ENCODE measurements at regions not wholly inside any gene's neighbourhood (a gene's known extent, or its start where the extent isn't known, plus 50 kb on each side); places are given as distances from the start of the nearest gene placed in this dataset.

DNA sequence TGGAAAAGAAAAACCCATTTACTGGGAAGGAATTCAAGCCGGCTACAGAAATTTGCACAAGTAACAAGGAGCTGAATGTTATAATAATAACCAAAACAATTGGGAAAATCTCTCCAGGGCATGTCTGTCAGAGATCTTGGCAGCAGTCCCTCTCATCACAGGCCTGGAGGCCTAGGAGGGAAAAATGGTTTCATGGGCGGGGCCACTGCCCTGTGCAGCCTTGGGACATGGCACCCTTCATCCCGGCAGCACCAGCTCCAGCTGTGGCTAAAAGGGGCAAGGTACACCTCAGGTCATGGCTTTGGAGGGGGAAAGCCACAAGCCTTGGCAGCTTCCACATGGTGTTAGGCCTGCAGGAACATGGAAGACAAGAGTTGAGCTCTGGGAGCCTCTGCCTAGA is 513.1 kb upstream of the CNKSR2 start:
- DNase-seq, result no peak

DNA sequence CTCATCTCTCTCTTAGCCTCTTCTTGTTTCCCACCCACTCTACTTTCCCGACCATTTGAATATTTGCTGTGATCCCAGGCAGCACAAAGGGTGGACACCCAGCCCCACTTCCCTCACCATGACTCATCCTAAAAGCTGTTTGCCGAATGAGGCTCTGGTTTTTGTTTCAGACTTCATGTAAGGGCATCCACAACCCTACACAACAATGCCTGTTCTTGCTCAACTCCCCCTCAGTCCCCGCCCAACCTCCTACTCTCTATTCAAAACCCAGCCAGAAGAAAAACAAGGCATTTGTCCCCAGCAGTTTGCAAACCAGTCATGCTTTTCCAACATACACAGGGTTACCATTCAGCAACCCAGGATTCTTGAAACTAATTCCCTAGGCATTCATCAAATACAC is 516.5 kb upstream of the CNKSR2 start:
- DNase-seq, result no peak

DNA sequence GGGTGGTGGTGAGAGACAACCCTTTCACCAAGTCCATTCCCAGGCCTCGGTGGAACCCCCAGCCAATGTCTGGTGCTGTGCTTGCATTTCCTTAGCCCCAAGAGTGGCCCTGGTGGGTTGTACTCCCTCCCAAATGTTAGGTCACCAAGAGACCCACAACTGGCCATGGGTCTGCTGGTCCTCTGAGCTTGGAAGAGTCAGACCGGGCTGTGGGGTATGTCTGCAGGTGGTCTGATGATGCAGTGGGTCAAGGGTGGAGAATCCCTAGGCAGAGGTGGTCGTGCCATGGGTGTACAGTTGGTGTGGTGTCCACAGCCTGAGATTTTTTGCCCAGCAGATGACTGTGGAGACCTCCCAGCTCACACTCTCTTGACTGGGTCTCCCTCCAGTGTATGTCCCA is 535.7 kb upstream of the CNKSR2 start:
- DNase-seq, result no peak

DNA sequence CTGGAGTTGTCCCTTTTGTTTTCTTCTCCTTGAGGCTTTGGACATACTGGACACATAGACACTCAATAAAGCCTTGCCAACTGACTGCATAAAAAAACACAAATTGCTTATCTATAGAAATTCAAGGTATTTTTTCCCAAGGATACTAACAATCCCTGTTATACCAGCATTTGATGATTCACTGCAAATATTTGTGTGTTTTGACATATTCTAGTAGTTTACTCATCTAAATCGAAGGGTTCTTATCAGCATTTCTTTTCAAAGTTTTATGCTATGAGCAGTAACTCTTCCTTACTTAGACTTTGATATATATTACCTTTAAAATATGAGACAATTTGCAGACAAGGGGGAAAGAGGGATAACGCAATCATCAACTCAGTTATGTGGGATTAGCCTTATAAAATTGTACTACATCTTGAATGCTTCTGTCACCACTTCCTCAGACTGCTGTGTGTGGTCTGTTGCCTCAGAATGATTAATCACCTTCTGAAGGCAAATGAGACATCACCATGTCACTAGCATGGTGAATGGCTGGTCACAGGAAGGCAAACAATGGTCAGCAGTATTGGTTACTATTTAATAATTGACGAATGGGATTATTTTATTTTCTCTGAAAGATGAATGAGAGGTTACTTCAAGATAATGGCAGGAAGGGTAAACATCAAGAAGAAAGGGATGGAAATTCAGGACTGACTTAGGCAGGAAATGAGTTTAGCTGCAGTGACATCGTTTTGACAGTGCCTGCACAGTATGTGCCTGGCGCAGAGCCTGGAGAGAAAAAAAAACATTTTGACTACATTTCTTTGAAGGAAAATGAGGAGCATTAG is 544.3 kb upstream of the CNKSR2 start:
- no peak for DNase-seq

DNA sequence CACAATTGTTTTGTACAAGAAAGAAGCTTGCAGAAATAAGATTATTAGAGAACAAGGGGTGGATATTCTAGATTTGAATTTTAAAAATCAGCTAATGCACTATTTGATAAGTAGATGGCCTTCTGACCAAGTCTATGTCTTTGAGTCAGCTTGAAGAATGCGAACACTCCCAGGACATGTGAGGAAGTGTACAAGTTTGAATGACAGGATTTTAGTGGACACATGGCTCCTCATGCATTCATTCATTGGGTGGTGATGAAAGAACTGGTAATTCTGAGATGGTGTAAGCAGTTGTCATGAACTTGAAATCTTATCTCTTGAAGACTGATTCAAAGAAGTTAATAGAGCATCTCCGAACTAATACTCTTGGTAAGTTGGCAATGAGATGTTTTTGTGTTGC is 548.2 kb upstream of the CNKSR2 start:
- DNase-seq, result no peak

DNA sequence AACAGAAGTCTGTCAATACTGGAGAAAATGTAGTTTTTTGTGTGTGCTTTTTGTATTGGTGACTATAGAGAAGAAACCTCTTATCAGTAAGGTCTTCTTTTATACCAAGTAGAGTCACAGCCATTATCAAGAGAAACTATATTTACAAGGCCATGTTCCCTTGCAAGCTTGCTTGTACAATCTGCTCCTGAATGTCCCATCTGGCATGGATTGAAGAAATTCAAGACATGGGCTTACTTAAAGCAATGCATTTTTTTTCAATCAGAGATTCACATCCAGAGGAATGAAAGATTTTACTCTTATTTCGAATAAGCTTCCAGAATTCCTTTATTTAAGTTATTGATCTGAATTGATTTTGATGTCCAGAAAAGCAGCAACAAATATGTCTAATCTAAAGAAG is 537.3 kb upstream of the RPS6KA3 start:
- no peak for DNase-seq

DNA sequence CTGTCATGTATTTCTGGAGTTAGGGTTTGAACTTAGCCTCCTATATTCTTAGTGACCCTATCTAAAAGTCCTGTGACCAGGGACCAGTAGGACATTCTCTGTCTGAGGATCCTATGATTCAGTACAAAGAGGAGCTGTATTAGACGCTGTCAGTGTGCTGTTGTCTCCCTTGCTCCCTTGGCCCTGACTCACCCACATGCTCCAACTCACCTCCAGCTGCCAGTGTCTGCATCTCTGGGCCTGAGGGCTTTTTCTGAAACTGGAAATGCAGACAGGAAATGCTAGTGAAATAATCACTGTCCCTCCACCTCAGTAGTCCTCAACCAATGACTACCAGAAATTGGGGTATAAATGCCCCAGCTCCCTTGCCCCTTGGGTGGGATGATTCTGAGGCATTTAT is 535.3 kb upstream of the RPS6KA3 start:
- no peak for DNase-seq

DNA sequence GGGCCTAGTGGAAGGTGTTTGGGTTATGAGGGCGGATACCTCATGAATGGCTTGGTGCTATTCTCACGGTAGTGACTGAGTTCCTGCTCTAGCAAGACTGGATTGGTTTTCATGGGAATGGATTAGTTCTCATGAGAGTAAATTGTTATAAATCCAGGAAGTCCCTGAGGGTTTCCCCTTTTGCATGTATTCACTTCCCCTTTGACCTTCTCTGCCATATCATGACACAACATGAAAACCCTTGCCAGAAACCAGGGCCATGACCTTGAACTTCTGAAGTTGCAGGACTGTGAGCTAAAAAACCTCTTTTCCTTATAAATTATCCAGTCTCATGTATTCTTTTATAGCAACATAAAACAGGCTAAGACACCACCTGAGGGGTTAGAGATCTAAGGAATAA is 529.7 kb upstream of the RPS6KA3 start:
- DNase-seq, result no peak

DNA sequence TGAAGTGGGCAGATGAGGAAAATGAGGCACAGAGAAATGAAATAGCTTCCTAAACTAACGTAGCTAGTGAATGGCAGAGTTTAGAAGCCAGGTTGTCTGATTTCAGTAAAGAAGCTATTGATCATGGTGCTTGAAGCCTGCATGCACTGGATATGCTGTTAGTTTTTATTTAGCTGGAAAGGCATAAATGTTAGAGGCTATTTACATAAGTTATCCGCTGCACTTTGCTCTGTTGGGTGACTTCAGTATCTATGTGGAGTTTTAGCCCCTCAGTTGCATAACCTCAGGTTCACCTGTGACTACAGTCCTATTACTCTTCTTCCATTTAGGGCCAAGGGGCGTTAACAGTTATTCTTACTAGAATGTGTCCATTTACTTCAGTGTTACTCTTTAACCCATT is 522.4 kb upstream of the RPS6KA3 start:
- DNase-seq, result no peak

DNA sequence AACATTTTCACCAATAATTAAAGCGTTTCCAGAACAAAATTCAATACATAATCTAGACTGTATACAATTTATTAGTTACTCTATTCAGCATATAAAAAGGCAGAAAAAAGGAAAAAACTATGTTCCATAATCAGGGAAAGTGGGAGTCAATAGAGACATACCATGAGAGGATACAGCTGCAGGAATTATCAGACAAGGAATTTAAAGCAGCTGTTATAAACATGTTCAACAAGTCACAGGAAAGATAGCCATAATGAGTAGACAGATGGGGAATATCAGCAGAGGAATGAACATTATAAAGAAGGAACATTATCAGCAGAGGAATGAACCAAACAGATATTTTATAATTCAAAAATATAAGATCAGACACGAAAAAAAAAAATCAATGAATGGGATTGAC is 500.6 kb upstream of the RPS6KA3 start:
- no peak for DNase-seq

DNA sequence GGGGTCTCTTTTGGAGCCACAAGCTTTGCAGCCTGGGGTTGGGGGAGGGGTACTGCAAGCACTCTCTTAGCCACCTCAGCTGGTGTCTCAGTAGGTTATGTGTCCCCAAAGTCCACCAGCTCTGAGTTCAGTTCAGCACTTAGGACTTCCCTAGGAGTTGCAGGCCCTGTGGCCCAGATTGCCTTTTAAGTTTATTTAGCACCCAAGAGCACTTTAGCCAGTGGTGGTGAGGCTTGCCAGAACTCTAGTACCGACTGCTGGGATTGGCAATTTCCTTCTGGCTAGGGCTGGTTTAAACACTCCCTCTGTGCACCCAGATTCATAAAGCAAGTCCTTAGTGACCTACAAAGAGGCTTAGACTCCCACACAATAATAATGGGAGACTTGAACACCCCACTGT is 489.9 kb upstream of the RPS6KA3 start:
- no peak for DNase-seq

DNA sequence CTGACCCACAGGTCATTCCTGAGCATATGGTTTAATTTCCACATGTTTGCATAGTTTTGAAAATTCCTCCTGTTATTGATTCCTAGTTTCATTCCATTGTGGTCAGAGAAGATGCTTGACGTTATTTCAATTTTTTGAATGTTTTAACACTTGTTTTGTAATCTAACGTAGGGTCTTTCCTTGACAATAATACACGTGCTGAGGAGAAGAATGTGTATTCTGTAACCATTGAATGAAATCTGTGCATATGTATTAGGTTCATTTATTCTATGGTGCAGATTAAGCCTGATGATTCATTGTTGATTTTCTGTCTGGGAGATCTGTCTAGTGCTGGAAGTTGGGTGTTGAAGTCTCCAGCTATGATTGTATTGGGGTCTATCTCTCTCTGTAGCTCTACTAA is 486.4 kb upstream of the RPS6KA3 start:
- DNase-seq, result no peak

DNA sequence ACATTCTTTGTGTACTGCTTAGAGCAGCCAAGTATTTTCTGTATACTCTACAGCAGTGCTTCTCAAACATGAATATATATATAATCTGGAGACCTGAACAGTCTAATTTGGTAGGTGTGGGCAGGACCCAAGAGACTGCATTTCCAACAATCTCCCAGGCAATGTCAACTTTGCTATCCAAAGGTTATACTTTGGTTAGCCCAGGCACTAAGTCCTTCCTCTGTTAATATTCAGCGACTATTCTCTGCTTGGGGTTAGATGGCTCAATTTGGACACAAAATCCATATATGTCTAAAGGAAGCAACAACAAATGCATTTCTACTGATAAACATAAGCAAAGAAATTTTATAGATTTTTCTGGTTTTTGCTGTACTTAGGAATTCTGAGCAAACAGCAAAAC is 480.0 kb upstream of the RPS6KA3 start:
- DNase-seq, result no peak

DNA sequence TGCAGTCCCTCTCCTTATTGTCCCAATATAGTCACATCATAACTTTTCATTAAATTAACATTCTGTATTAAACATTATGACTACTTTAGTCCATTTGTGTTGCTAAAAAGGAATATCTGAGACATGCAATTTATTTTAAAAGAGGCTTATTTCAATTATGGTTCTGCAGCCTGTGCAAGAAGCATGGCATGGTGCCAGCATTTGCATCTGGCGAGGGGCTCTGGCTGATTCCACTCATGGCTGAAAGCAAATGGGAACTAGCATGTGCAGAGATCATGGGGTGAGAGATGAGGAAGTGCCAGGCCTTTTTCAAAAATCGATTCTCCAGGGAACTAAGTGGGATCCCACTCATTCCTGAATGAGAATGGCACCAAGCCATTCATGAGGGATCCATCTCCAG is 476.3 kb upstream of the RPS6KA3 start:
- DNase-seq, result peak in 1 of 2 experiments; percentile 5

DNA sequence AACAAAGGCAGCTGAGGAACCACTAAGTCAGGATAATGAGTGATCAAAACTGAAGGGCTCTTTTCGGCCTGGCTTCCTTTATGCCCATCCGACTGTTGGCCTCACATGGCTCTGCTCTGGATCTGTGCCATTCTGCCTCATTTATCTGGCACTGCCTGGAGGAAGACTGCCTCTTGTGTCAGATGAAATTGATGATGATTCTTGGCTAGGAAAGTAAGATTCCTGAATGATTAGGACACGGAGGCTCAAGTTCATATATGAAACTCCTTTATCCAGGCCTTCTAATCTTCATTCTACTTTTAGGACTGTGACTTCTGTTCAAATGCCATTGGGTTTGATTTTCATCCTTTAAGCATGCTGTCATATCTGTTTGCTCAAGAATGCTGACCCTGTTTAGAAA is 475.4 kb upstream of the RPS6KA3 start:
- DNase-seq, result no peak

DNA sequence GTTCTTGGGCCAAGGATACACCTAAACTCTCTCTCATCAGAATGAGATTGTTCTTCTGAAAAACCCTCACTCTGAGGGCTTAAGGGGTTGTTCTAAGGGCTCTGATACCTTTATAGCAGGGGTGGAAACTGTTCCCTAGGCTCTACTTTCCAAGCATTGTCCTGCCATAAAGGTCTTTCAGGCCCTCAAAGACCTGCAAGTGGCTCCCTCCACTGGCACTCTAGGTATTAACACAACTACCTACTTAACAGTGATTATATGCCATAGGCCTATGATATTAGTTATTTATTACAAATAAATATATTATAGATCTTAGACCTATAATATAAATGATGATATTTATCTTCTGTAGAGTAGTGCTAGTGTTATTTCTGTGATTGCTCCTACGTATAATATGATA is 473.7 kb upstream of the RPS6KA3 start:
- no peak for DNase-seq

DNA sequence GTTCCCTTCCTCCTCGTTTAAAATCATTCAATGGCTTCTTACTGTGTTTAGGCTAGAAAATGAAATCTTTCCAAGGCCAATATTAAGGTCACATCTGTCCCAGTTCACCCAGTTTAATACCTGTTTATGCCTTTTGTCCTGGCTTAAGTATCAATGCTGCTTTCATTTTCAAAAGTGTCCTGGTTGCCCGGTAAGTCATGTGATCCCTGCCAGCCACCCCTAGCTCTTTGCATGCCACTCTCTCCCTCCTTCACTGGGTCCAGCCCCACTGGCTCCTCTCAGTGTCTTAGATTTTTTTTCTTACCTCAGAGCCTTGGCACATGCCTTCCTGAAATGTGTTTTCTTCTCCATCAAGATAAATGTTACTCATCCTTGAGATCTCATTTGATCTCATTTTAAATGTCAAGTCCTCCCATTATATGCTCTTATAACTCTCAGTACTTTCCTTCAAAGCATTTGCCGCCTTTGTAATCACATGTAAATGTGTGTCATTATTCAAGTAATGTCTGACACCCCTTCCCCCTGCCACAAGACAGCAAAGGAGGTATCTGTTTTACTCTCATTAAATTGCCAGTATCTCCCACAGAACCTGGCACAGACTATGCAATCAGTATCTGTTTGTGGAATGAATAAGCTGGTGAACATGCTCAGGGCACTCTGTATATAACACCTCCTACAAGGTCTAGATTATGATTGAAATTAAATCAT is 472.5 kb upstream of the RPS6KA3 start:
- DNase-seq, result no peak

DNA sequence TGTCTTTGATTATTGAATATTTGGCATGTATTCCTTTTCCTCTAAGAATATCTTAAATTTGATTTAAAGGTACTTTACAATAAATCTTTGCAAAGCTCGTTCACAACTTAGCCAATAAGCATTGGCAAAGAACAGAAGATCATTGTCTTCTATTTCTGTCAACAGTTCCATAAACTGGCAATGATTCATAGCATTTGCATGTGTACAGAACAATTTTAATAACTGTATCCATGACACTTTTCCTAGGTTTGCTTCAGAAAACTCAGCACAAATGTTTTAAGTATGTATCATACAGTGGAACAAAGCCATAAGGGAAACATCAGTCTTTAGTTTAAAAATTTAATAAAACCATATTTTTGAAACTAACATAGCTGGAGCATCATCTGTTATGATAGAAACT is 462.7 kb upstream of the RPS6KA3 start:
- no peak for DNase-seq

DNA sequence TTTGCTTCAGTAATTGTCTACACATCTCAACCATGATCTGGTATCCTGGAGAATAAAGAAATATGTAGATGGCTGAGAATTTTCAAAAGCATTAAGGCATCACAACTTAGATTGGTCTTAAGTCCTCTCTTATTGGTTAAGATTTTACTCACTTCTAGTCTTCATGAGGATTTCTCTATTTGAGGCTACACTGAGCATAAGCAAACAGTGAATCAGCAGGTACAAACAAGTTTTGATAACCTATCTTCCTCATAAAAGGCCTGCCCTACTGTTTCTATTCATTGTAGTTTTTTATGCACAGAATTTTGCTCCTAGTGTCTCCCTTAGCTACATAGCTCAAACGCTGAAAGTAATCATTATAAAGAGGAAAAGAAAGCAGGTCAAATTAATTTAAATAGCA is 460.7 kb upstream of the RPS6KA3 start:
- DNase-seq, result no peak

DNA sequence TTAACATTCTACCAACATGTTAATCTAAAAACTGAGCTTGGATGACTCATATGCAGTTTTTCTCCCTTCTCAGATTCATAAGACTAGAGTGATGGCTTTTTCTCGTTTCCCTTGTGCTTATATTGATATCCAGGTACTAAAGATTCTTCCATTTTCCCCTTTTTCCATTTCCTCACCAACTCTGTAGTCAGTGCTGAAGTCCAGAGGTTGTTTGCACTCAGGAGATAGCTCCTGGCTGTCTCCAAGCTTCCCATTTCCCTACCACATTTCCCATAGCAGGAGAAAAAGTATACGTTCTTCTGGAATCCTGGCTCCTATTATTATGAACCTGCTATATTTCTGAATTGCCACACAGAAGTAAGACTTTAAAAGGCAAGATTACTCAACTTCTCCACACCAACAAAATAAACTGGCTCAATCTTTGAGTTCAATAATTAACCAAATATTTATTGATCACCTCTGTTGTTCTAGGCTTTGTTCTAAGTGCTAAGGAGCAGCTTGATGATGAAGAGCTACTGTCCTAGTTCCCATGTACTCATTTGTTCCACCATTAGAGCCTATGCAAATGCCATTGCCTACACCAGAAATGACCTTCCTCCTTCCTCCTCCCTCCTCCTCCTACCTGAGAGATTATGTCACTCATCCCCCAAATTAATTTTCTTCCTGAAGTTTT is 454.4 kb upstream of the RPS6KA3 start:
- no peak for DNase-seq

DNA sequence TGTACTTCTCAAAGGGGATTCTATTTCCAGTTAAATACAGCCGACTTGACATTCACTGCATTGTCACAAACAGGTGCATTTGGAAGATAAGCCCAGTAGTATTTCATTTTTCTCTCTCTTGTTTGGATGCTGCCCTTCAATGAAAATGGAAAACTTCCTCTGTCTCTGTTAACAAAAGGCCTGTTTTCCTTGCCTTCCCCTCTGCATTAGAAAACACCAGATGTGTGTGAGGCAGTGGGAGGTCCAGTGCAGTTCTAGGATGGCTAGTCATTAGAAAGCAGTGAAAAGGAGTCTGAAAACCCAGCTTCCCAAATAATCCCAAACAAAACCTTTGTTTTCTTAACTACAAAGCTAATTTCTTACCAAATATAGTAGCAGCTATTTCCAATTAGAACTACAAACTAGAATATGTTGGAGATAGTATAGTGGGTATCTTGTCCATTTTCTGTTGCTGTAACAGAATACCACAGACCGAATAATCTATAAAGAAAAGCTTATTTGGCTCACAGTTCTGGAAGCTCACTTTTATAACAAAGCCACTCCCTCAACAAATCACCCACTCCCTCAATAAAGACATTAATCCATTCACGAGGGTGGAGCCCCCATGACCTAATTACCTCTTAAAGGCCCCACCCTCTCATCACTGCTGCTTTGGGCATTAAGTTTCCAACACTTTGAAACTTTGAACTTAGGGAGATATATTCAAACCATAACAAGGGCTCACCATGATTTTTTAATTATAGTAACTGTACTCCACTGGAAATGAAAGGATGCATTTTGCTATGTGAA is 452.1 kb upstream of the RPS6KA3 start:
- no peak for DNase-seq

DNA sequence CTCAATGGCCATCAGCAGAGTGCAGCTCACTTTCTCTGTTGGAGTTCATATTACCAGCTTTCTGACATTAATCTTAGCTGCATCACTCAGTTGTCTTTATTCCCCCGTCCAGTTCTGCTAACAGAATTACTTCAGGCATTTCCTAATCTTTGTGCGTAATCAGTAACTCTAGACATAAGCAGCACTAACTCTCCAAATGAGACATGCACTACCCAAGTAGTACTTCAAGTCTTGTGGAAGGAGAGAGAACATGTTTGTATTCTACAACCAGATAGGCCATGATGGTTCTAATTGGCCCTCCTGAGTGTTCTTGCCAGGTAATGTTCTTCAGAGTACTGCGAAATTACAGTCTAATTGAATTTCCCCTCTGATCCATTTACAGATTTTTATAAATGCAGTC is 448.5 kb upstream of the RPS6KA3 start:
- no peak for DNase-seq

DNA sequence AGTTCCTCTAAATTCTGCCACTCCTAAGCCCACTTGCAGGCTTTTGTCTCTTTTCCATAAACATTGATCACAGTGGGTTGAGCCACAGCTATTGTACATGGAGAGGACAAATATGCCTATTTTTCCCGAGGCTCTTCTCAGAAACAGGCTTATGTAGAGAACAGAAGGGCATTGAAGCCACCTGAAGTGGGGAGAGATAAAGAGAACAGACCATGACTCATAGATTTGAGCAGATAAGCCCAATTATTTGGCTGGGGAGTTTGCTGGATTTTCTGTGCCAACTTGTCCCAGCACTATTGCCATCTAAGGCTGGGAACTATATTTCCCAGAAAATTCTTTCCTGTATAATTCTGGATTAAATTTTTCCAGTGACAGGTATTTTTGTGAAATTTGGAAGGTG is 446.1 kb upstream of the RPS6KA3 start:
- no peak for DNase-seq
